ENCODE measurements at regions not wholly inside any gene's neighbourhood (a gene's known extent, or its start where the extent isn't known, plus 50 kb on each side); places are given as distances from the start of the nearest gene placed in this dataset.

- TF ChIP-seq JUND (IDR thresholded peaks at IDR 0.05; ENCODE audit: borderline replicate concordance, low read depth, low read length), result peak; percentile 60; the same call in 1 of the 2 replicates
- peak; percentile 17; the same call in 1 of the 3 replicates for TF ChIP-seq JUND (tag; IDR thresholded peaks at IDR 0.05; ENCODE audit: borderline replicate concordance, low read depth, low read length)
- peak; percentile 75 for TF ChIP-seq CEBPB (tag; IDR thresholded peaks at IDR 0.05)
These were observed 119.7 kb upstream of the ZNF648 start (continued) for GRCh38 chr1:182181167-182181572.

GRCh38 chr1:182175361-182175931, 113.9 kb upstream of the ZNF648 start:
- POLR2A ChIA-PET, result interaction anchor here (1.1 to 1.3 kb wide), 3 partner anchors 9 to 184 kb away, joined by 3 to 5 read pairs (median 3); no protein-coding TSS in a partner anchor
- CTCF ChIA-PET (ENCODE audit: low intra/inter-chr PET ratio), result no interaction called here
- no peaks in the 10 kb centered on the region for H3K9me1 ChIP-seq (ENCODE audit: control insufficient read depth, insufficient read depth, low read length)

More at GRCh38 chr1:182175361-182175931, 113.9 kb upstream of the ZNF648 start:
- TF ChIP-seq, protein P1, sequence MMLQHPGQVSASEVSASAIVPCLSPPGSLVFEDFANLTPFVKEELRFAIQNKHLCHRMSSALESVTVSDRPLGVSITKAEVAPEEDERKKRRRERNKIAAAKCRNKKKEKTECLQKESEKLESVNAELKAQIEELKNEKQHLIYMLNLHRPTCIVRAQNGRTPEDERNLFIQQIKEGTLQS (IDR thresholded peaks at IDR 0.05), result peak; percentile 24; the same call in 1 of the 2 replicates
- TF ChIP-seq, protein P1 (CRISPR knock-in tag; conservative IDR thresholded peaks at IDR 0.05), result no peak
- TF ChIP-seq PCBP2 (IDR thresholded peaks at IDR 0.05; ENCODE audit: low read depth, low read length, poor library complexity, severe bottlenecking) (no peak), SPI1 (IDR thresholded peaks at IDR 0.05; ENCODE audit: borderline replicate concordance, low read depth, low read length) (peak; percentile 58; the same call in 1 of the 2 replicates)
- no peak overlapping the region for H2AFZ ChIP-seq (ENCODE audit: low read depth, low read length)
- H3K4me2 ChIP-seq (ENCODE audit: insufficient read depth, low read length), result no peak overlapping the region
- no peak overlapping the region for H3K9ac ChIP-seq (ENCODE audit: insufficient read depth in 1 of 2, low read depth in 2 of 2, low read length in 2 of 2)
- H3K79me2 ChIP-seq (ENCODE audit: control insufficient read depth, insufficient read depth, low read length), result no peaks in the 10 kb centered on the region
- FAIRE-seq (no peak), ATAC-seq (peak; percentile 25), DNase-seq (ENCODE audit: extremely low read depth in 1 of 4, low spot score in 3 of 4) (no peak)
- no peaks in the 10 kb centered on the region for H4K20me1 ChIP-seq (replicated peaks; ENCODE audit: control insufficient read depth, insufficient read depth, low read length)
- H3K4me3 ChIP-seq, result no peak overlapping the region
- H3K4me1 ChIP-seq (replicated peaks in 1 of 2; ENCODE audit: control insufficient read depth in 2 of 2, insufficient read depth in 2 of 2, low read length in 2 of 2), result peaks cover 0 to 13% of the 10 kb centered on the region in 2 experiments; a peak in 3 of 5 replicates
- H3K27me3 ChIP-seq (ENCODE audit: control insufficient read depth in 2 of 2, insufficient read depth in 2 of 2, low read length in 2 of 2), result peaks cover 4 to 10% of the 10 kb centered on the region in 2 experiments; a peak in 2 of 5 replicates
- H3K36me3 ChIP-seq (ENCODE audit: control insufficient read depth, insufficient read depth, low read length), result no peaks in the 10 kb centered on the region
- intact Hi-C loops (cut with micrococcal nuclease), result no loop called here
- H3K27ac ChIP-seq (ENCODE audit: extremely low read depth, low read depth, low read length), result no peak overlapping the region
- no peaks in the 10 kb centered on the region for H3K9me3 ChIP-seq (replicated peaks; ENCODE audit: control insufficient read depth, insufficient read depth, low read depth, low read length)
- BruUV-seq (replicated peaks), result no TSS peak
- 7% methylated on average over 4 of the region's 4 CpGs for WGBS (ENCODE audit: insufficient coverage, low coverage, missing lambda C conversion rate)
- in situ Hi-C loops (cut with MboI), result no loop called here

All from K562 (cell line).